HG02588 (cell line): ENCODE measurements at regions not wholly inside any gene's neighbourhood (a gene's known extent, or its start where the extent isn't known, plus 50 kb on each side); places are given as distances from the start of the nearest gene placed in this dataset.

ENCODE experiments used
- ATAC-seq: cut with Tn5 transposase; IDR thresholded peaks from one replicate; pipeline ENCODE4 v1.9.1; 2021; ENCODE audit warnings: mild to moderate bottlenecking, moderate library complexity; ENCODE audit not compliant: unreplicated experiment

DNA sequence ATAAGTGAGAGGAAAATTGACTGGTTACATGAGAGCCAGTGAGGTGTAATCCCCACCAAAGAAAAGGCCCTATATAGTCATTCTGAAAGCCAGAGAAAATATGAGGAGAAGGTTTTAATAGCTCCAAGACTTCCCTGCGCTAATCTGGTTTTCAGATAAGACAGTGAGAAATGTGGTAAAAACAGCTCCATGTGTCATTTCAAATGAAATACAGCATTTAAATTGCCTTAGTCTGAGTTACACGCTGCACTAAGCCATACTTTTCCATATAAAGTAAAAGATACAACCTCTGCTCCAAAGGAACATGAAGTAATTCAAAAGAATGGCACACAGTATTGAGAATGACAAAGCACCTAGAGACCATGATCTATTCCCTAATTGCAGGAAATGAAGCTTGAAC is 378.0 kb upstream of the PDE4D start:
- no peak for ATAC-seq

- ATAC-seq = no peak
These were observed 374.4 kb upstream of the PDE4D start for GRCh38 chr5:60267907-60268306.

DNA sequence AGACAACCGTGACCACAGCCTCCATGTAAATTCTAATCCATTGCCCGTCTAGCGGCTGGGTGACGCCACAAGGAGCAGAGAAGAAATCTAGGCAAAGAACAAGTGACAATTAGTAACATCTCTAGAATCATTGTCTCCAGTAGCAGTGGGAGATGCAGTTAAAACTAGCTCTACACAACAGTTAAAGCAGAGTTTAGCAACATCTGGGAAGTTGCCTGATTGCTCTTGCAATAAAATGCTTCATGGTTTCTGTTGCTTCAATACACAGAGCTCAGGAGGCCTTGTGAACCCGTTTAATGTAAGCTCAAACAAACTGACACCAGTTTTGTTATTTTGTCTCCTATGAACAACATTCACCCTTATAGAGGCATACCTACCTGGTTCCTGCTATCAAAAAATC is 369.8 kb upstream of the PDE4D start:
- no peak for ATAC-seq

GRCh38 chr5:60262576-60263295 is 369.2 kb upstream of the PDE4D start:
- no peak for ATAC-seq

- ATAC-seq = no peak
These were observed 368.2 kb upstream of the PDE4D start for GRCh38 chr5:60261732-60262131.

- ATAC-seq = no peak
These were observed 367.1 kb upstream of the PDE4D start for GRCh38 chr5:60260658-60261057.

DNA sequence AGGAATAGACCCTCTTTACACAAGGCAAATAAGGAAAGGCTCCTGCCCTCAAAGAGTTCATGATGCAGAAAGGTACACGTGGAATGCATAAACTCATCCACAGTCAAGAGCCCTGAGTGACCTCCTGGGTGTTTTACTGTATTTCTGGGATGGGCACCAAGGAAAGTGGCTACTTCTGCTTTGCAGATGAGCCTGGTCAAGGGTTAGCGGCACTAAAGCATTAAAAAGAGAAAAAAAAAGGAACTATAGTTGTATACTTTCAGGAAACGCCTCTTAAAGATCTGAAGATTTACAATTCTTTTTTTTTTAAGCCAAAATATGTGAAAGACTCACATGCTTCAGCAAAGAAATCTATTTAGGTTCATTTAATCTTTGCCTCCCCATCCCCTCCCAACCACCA is 366.2 kb upstream of the PDE4D start:
- ATAC-seq = no peak

GRCh38 chr5:60257596-60258271 is 364.2 kb upstream of the PDE4D start:
- no peak for ATAC-seq

DNA sequence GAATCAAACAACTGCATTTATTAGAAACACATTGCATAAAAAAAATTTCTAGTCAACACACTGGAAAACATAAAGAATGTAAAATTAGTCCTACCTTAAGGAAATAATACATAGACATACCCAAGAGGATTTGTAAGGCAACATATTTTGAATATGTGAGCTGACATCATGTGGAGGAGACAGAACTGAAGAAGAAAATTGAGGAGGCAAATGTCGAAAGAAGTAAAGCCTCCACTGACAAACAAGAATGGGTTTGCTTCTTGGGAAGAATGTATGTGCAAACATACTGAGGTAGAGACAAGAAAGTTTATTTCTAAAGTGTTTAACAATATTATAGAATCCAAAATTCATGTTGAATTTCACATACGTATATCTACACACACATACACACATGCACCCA is 363.0 kb upstream of the PDE4D start:
- ATAC-seq = no peak

DNA sequence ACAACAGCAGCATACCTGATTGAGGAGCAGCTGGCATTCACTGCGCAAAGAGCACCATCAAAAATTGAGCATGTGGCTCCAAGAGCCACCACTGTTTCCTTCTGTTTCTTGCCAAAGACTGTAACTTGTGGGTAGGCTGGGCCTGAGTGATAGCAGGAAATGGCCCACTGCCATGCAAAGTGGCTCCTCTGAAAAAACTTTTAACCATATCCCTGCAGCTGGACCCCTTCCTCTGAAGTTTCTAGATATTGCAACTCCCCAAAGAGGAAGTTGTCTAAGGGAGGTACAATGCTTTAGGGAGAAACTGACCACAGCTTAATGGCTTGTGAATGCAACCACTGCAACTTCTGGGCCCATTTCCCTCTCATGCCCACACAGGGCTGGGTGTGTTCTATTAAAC is 355.4 kb upstream of the PDE4D start:
- ATAC-seq = peak; percentile 98

- ATAC-seq = no peak
These were observed 350.2 kb upstream of the PDE4D start for GRCh38 chr5:60243713-60244112.

DNA sequence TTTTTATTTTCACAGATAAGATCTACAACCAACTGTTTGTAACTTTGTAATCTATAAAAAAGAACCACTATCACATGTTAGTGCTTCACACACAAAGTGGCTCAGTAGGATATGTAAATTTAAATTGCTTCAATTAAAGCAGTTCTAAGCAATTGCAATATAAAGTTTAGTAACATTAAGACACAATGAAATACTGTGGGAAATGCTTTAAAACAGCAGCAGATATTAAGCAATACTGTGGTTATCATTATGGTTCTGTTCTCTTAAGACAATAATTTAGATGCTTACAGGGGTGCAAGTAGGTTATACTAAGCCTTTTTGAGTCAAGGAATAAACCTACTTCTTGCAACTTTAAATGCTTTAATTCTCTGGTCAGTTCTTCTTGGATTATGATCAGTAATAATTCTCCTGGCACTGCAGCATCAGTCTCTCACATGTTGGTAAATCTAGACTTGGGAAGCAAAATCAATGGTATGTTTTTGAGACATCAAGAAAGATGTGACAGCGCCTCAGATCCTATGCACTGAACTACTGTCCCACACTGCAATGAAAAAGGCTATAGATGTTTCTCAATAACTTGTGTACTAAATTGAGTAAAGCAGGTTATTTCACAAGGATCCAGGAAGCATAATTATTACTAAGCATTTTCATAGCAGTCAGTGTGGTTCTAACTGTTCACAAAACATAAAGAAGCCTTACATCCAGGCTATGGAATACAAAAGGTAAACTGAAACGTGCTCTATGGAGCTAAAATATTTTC is 338.7 kb upstream of the PDE4D start:
- ATAC-seq = no peak

- no peak for ATAC-seq
These were observed 336.9 kb upstream of the PDE4D start for GRCh38 chr5:60230456-60230855.

DNA sequence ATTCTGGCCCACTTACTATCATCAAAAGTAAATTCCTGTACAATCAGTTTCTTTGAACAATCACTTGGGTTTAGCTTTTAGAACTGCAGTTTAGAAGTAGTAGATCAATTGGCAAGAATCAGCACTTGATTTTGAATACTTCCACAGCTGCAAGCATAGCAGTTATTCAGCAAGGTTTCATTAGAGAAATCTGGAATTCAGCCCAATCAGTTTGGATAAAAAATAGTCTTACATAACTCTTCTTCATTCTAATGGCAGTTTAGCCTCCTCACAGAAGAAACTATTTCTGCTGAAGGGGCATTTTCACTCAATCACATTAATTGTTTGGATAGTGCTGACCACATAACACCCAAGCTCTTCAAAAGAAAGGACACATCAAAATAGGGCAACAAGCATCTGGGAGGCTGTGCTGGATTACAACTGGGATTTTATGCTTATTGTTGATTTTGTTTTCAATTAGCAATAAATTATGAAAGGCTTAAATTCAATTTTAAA is 336.2 kb upstream of the PDE4D start:
- ATAC-seq = no peak

- no peak for ATAC-seq
These were observed 335.1 kb upstream of the PDE4D start for GRCh38 chr5:60228676-60229075.

- no peak for ATAC-seq
These were observed 332.6 kb upstream of the PDE4D start for GRCh38 chr5:60226128-60226527.

- ATAC-seq = no peak
These were observed 329.8 kb upstream of the PDE4D start for GRCh38 chr5:60223342-60223741.

DNA sequence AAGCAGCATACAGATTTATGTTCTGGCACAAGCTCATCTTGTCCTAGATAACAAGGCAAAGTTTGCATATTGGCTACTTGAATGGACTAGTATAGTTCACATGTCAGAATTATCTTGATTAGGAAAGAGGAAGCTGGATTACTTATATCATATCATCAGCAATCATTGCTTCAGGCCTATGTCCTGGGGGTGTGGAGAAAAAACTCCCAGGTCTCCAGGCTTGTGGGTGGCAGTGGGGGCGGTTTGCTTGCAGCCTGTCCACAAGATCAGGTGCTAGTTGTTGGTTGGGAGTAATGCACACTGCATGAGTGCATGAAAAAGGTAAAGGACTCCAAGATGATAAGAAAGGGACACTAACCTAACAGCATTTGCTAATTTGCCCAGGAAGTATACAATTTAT is 326.4 kb upstream of the PDE4D start:
- ATAC-seq = no peak

DNA sequence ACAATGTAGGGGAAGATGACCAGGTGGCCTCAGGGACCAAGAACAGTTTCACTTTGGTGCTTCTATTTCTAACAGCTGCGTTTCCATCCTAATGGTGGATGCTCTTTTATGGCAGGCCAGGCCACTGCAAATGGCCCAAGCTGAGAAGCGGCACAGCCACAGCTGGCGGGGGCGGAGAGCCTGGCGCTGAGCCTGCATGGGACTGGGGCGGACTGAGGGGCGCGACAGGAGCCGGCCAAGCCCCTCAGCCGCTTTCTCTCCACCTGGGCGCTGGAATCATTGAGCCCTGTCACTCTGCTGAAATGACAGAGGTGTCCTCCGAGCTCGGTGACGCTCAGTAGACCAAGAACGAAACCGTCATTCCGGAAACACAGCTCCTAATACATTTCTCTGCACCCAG is 317.3 kb upstream of the PDE4D start:
- no peak for ATAC-seq

DNA sequence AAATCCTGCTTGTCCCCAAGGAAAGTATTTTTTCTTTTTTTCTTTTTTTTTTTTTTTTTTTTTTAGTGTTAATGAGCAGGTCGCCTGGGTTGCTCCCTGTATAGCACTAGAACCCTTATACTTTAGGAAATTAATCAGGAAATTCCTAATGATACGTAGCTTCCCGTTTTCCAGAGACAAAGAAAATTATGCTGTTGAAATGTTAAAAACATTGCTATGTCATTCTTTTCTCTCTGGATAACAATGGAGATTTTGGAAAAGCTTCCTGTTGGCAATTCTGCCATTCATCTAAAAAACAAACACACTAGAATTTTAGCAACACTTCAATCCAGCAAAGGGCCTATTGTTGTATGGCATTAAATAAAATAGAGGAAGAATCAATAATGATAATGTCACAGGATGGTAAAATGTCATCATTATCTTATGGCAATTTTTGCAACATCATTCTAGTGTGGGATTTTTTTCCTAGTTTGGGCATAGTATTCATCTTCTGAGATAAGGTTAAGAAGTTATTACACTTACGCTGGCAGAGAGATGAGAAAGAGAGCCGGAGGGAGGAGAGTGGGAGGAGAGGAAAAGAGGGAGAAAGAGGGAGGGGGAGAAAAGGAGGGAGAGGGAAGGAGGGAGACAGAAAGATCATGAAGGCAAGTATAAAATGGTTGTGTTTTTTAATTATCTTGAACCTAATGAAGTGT is 315.8 kb upstream of the PDE4D start:
- ATAC-seq = no peak

DNA sequence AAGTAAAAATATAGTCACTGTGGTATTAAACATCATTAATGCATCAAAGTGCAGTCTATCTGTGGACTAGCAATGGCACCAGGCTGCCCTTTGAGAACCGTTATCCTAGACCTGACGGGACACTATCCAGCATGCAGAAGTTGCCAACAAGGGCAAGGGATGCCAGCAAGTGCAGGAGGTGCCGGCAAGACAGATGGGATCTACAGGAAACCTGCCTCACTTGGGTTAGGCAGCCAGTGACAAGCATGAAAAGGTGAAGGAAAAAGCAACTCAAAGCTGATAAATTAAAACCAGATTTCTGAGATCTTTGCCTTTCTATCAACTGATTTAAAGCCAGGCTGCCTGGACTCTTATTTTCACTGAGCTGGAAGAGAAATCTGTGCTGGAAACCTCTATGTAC is 315.2 kb upstream of the PDE4D start:
- ATAC-seq = no peak
